RWPE2 (cell line): ENCODE measurements at regions not wholly inside any gene's neighbourhood (a gene's known extent, or its start where the extent isn't known, plus 50 kb on each side); places are given as distances from the start of the nearest gene placed in this dataset.

ENCODE experiments used
- ATAC-seq: fragments of 200-7000 bp; cut with Tn5 transposase; 3 replicates; pipeline ENCODE4 v1.9.1; 2021; ENCODE audit warnings: low read depth
- DNase-seq: peaks from one replicate; pipeline ENCODE4 v3.0.0-alpha.2; 2020; ENCODE audit warnings: low spot score
- H3K27ac ChIP-seq: fragments of 450-650 bp; 2 replicates; pipeline ENCODE4 v1.5.1; 2017; ENCODE audit warnings: mild to moderate bottlenecking; ENCODE audit not compliant: poor library complexity, severe bottlenecking
- H3K27me3 ChIP-seq: fragments of 250-450 bp; sonication (Bioruptor Pico); 2 replicates; pipeline ENCODE4 v1.5.1; 2021; ENCODE audit warnings: mild to moderate bottlenecking, moderate library complexity; ENCODE audit not compliant: insufficient read depth, poor library complexity, severe bottlenecking
- H3K36me3 ChIP-seq: fragments of 250-450 bp; sonication (Bioruptor Pico); 2 replicates; pipeline ENCODE4 v1.5.1; 2020; ENCODE audit warnings: low read depth, mild to moderate bottlenecking, moderate library complexity
- H3K4me1 ChIP-seq: fragments of 250-450 bp; sonication (Bioruptor Pico); 2 replicates; pipeline ENCODE4 v1.5.1; 2021; ENCODE audit warnings: mild to moderate bottlenecking, moderate library complexity; ENCODE audit not compliant: insufficient read depth, poor library complexity, severe bottlenecking
- H3K4me3 ChIP-seq: fragments of 250-450 bp; sonication (Bioruptor Pico); 2 replicates; pipeline ENCODE4 v1.5.1; 2021; ENCODE audit warnings: mild to moderate bottlenecking, moderate library complexity; ENCODE audit not compliant: severe bottlenecking
- H3K9me3 ChIP-seq: fragments of 250-450 bp; sonication (Bioruptor Pico); 2 replicates; pipeline ENCODE4 v1.5.1; 2021; ENCODE audit warnings: mild to moderate bottlenecking, moderate library complexity; ENCODE audit not compliant: severe bottlenecking
- TF ChIP-seq, protein P1 (sequence below): fragments of 450-650 bp; IDR thresholded peaks from one replicate; pipeline ENCODE4 v1.5.1; 2017; ENCODE audit warnings: mild to moderate bottlenecking, moderate library complexity; ENCODE audit not compliant: poor library complexity, severe bottlenecking

DNA sequence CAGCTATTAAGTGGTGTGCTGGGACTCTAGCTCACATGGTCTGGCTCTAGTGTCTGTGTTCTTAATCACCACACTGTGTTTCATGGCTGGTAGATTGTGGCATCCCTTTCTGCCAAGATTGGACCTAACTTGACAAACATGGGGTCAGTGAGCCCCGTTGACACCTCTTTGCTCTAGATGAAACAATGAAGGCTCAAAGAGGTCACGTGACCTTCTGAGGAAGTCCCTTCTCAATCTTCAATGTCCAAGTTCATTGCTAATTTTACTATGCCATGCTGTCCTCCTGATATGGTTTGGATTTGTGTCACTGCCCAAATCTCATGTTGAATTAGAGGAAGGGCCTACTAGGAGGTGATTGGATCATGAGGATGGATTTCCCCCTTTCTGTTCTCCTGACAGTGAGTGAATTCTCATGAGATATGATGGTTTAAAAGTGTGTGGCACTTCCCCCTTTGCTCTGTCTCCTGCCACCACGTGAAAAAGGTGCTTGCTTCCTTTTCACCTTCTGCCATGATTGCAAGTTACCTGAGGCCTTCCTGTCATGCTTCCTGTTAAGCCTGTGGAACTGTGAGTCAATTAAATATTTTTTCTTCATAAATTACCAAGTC is 177.8 kb upstream of the MYLIP start:
- Histone ChIP-seq H3K4me1 (peaks cover 14% of the 10 kb centered on the region), H3K4me3 (no peak overlapping the region), H3K27ac (no peak overlapping the region), H3K36me3 (no peaks in the 10 kb centered on the region), H3K27me3 (no peaks in the 10 kb centered on the region), H3K9me3 (no peaks in the 10 kb centered on the region)
- DNase-seq (no peak), ATAC-seq (no peak)
- TF ChIP-seq, protein P1, sequence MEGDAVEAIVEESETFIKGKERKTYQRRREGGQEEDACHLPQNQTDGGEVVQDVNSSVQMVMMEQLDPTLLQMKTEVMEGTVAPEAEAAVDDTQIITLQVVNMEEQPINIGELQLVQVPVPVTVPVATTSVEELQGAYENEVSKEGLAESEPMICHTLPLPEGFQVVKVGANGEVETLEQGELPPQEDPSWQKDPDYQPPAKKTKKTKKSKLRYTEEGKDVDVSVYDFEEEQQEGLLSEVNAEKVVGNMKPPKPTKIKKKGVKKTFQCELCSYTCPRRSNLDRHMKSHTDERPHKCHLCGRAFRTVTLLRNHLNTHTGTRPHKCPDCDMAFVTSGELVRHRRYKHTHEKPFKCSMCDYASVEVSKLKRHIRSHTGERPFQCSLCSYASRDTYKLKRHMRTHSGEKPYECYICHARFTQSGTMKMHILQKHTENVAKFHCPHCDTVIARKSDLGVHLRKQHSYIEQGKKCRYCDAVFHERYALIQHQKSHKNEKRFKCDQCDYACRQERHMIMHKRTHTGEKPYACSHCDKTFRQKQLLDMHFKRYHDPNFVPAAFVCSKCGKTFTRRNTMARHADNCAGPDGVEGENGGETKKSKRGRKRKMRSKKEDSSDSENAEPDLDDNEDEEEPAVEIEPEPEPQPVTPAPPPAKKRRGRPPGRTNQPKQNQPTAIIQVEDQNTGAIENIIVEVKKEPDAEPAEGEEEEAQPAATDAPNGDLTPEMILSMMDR, result no peak

DNA sequence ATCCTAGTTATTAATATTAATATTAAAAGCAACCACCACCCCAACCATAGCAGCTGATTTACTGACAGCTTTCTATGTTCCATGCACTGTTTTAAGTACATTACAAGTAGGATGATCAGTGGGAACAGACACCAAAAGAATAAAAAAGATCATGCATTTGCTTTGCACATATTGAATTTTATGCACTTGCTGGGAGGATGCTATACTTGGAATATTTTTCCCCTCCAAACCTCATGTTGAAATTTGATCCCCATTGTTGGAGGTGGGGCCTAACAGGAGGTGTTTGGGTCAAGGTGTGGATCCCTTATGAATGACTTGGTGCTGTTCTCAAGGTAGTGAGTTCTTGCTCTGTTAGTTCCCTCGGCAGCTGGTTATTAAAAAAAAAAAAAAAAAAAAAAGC is 178.9 kb upstream of the MYLIP start:
- peak overlapping the region; percentile 47 for H3K27ac ChIP-seq
- no peak for ATAC-seq
- DNase-seq, result no peak
- H3K27me3 ChIP-seq, result no peaks in the 10 kb centered on the region
- H3K4me3 ChIP-seq, result no peak overlapping the region
- peaks cover 19% of the 10 kb centered on the region for H3K4me1 ChIP-seq
- no peaks in the 10 kb centered on the region for H3K9me3 ChIP-seq
- H3K36me3 ChIP-seq, result no peaks in the 10 kb centered on the region
- TF ChIP-seq, protein P1, result no peak

DNA sequence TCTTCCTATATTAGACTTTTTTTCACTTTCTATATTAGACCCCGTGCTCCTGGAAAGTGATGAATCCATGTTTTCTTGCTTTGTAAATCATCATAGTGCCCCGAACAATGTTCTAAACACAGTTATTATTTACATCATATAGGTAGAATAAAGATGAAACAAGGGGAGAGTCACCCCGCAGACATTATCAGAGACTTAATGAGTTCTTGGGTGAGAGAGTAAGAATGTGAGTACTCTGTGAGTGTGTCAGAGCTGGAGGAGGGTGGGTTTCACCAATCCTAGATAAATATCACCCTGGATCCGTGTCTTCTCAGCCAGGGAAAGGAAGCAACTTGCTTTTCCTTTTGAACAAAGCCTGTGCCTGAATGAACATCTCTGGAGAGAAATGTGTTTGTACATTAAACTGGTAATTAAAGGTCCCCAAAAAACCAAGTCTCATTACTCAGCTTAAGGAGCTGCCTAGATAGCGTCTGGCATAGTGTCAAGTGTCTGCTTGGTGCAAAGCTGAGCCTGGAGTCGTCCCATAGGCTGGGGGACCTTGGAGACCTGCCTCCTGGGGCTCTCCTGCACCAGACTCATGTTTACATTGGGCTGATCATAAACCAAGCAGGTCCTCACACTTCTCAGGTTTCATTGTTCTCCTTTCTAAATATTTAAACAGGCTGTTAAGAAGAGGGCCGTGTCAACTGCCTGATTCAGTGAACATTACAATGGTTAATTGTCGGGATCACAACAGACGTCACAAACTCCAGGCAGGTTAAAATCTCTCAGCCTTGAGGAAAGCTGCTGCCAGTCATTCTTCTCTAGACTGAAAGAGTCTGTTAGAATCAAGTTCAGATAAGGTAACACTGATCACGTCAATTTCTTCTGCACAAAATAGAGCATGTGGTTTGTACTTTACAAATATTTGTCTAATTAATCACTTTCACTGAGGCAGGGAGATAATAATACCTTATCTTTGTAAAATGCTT is 179.7 kb upstream of the MYLIP start:
- Histone ChIP-seq H3K4me1 (peaks cover 19% of the 10 kb centered on the region), H3K9me3 (no peaks in the 10 kb centered on the region), H3K36me3 (no peaks in the 10 kb centered on the region), H3K27ac (peak overlapping the region; percentile 47), H3K4me3 (no peak overlapping the region), H3K27me3 (no peaks in the 10 kb centered on the region)
- no peak for DNase-seq
- peak; percentile 91 for ATAC-seq
- TF ChIP-seq, protein P1, result no peak

DNA sequence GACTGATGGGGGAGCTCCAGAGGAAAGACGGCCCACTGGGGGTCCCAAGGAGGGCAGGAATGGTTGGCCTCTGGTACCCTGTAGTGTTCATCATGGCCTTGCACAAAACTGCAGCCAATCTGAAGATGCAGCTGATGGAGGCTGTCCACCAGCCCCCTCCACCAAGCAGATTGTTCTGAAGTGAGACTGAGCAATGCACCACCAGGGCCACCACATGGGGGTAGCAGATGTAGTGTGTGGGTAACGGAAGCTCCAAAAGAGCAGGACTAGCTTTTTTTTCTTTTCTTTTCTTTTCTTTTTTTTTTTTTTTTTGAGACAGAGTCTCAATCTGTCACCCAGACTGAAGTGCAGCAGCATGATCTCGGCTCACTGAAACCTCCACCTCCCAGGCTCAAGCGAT is 181.0 kb upstream of the MYLIP start:
- Histone ChIP-seq H3K4me1 (peaks cover 19% of the 10 kb centered on the region), H3K9me3 (no peaks in the 10 kb centered on the region), H3K4me3 (no peak overlapping the region), H3K27me3 (no peaks in the 10 kb centered on the region), H3K36me3 (no peaks in the 10 kb centered on the region), H3K27ac (no peak overlapping the region)
- TF ChIP-seq, protein P1, result no peak
- ATAC-seq (no peak), DNase-seq (no peak)
